Breast epithelium (tissue), 4 donors: ENCODE measurements at regions not wholly inside any gene's neighbourhood (a gene's known extent, or its start where the extent isn't known, plus 50 kb on each side); places are given as distances from the start of the nearest gene placed in this dataset.

ENCODE experiments used
- DNase-seq, 2 donors: peaks; one replicate each; pipeline ENCODE4 v3.0.0-alpha.2; 2019; ENCODE audit warnings: low spot score in 2 of 2
- H3K27ac ChIP-seq, 2 donors: fragments of 200-600 bp; sonication (generic) in 1 of 2; one replicate each; pipeline ENCODE4 v1.5.1; 2016 to 2019; ENCODE audit warnings: mild to moderate bottlenecking in 1 of 2
- H3K27me3 ChIP-seq, 2 donors: fragments of 200-600 bp; sonication (generic) in 1 of 2; one replicate each; pipeline versions ENCODE4 v1.5.1 to v1.6.0; 2017 to 2019; ENCODE audit warnings: control low read depth in 1 of 2, mild to moderate bottlenecking in 1 of 2
- H3K36me3 ChIP-seq: fragments of 200-600 bp; one replicate; pipeline ENCODE4 v1.5.1; 2019
- H3K4me1 ChIP-seq, 2 donors: fragments of 200-600 bp; sonication (generic); one replicate each; pipeline ENCODE4 v1.5.1; 2016 to 2019; ENCODE audit warnings: control low read depth in 1 of 2
- H3K4me3 ChIP-seq, 3 donors: fragments of 200-600 bp; sonication (generic); 1 replicate in 2 of 3; 2 replicates in 1 of 3; pipeline ENCODE4 v1.5.1; 2016 to 2019; ENCODE audit warnings: mild to moderate bottlenecking in 3 of 3, moderate library complexity in 2 of 3
- H3K9me3 ChIP-seq, 2 donors: fragments of 200-600 bp; sonication (generic) in 1 of 2; one replicate each; pipeline ENCODE4 v1.5.1; 2016 to 2019; ENCODE audit warnings: control low read depth in 1 of 2
- POLR2A ChIP-seq: fragments of 450-650 bp; IDR thresholded peaks from one replicate; pipeline ENCODE4 v1.6.1; 2016; ENCODE audit warnings: antibody characterized with exemption, mild to moderate bottlenecking, moderate library complexity
- POLR2AphosphoS5 ChIP-seq, 3 donors: sonication (generic); formaldehyde crosslinking; IDR thresholded peaks; one replicate each; pipeline ENCODE4 v1.6.1; 2017; ENCODE audit warnings: antibody characterized with exemption in 3 of 3
- intact Hi-C: fragments of 100-400 bp; cut with DNase I; formaldehyde crosslinking; loops from one replicate; pipeline ENCODE4 v1.15.1; 2023; ENCODE audit warnings: low total_unique reads
- TF ChIP-seq, protein P1 (sequence below), 3 donors: fragments of 450-650 bp; IDR thresholded peaks; one replicate each; pipeline ENCODE4 v1.5.1; 2016 to 2017; ENCODE audit warnings: antibody characterized with exemption in 3 of 3, mild to moderate bottlenecking in 3 of 3, moderate library complexity in 3 of 3

DNA sequence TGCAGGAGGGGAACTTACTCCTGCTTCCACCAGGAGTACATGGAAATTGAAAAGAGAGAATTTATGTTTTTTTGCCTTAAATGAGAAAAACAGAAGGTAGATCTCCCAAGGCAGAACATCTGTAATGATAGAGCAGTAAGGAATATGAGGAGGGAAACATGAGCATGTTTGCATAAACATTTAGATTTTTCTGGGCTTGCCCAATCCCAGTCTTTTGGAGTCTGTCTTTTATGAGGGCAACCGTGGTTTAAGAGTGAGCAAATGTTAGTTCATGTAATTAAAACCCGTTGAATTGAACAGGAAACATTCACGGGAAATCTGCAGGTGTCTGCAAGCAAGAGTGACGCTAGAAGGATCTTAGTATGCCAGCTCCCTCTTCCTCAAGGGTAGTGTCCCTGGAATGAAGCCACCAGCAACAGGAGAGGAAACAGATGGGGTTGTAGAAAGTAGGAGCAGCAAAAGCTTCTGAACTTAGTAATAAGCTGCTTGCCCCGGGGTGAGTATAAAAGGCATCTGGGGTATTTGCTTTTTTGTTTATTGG lies 79.3 kb downstream of the ARF6 start:
- intact Hi-C loops, result no loop called here
- H3K4me1 ChIP-seq, result peaks cover 19 to 26% of the 10 kb centered on the region in 2 donors
- H3K4me3 ChIP-seq, result peak overlapping the region in 2 of 3 donors; percentile 1 to 20
- H3K36me3 ChIP-seq, result no peaks in the 10 kb centered on the region
- no peaks in the 10 kb centered on the region for H3K27me3 ChIP-seq
- peak overlapping the region; percentile 81 to 93 for H3K27ac ChIP-seq
- TF ChIP-seq POLR2AphosphoS5 (IDR thresholded peaks at IDR 0.05) (no peak), POLR2A (no peak)
- TF ChIP-seq, protein P1, sequence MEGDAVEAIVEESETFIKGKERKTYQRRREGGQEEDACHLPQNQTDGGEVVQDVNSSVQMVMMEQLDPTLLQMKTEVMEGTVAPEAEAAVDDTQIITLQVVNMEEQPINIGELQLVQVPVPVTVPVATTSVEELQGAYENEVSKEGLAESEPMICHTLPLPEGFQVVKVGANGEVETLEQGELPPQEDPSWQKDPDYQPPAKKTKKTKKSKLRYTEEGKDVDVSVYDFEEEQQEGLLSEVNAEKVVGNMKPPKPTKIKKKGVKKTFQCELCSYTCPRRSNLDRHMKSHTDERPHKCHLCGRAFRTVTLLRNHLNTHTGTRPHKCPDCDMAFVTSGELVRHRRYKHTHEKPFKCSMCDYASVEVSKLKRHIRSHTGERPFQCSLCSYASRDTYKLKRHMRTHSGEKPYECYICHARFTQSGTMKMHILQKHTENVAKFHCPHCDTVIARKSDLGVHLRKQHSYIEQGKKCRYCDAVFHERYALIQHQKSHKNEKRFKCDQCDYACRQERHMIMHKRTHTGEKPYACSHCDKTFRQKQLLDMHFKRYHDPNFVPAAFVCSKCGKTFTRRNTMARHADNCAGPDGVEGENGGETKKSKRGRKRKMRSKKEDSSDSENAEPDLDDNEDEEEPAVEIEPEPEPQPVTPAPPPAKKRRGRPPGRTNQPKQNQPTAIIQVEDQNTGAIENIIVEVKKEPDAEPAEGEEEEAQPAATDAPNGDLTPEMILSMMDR (IDR thresholded peaks at IDR 0.05), result no peak
- no peaks in the 10 kb centered on the region for H3K9me3 ChIP-seq
- peak in 1 of 2 donors; percentile 60 for DNase-seq

DNA sequence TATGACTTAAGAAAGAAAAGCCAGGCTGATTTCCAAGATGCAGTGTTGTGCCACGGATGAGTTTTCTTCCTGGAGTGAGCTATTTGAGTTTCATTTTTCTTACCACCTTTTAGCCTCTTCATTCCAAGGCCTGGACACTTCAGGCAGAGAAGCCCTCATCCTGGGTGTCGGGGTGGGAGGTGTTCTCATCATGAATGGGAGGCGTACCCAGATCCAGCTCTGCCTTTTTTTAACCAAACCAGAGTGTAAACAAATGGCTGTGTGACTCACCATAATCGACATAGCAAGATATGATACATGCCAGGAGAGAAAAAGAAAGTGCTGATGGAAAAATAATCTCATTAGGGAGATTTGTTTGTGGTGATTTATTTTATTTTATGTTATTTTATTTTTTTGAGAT lies 79.9 kb downstream of the ARF6 start:
- DNase-seq, result peak in 1 of 2 donors; percentile 67
- Histone ChIP-seq H3K4me1 (peaks cover 19 to 26% of the 10 kb centered on the region in 2 donors), H3K27ac (peak overlapping the region; percentile 81 to 93)

DNA sequence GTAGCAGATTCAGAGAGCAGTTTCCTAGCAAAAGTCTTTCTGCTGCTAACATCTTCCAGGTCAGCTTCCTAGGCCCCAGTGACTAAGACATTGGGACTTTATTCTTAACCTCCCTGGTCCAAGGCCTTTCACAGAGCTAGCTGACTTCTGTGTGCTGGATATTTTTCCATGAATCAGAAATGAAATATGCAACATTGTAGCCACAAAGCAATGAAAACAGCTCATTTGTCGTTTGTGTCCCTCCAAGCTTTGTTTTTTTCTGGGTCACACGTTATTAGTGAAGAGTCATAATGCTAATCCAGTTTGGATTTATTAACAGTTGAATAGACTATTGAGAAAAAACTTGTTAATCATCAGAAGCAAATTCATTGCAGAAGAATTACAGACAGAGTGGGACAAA lies 82.4 kb downstream of the ARF6 start:
- intact Hi-C loops, result no loop called here
- Histone ChIP-seq H3K4me3 (no peak overlapping the region), H3K27ac (peak overlapping the region; percentile 82 to 88), H3K36me3 (no peaks in the 10 kb centered on the region), H3K27me3 (no peaks in the 10 kb centered on the region), H3K4me1 (peaks cover 19 to 26% of the 10 kb centered on the region in 2 donors), H3K9me3 (no peaks in the 10 kb centered on the region)
- no peak for DNase-seq
- TF ChIP-seq, protein P1 (IDR thresholded peaks at IDR 0.05), result no peak
- TF ChIP-seq POLR2A (no peak), POLR2AphosphoS5 (IDR thresholded peaks at IDR 0.05) (no peak)

More for the DNA sequence above, 79.9 kb downstream of the ARF6 start:
- Histone ChIP-seq H3K9me3 (no peaks in the 10 kb centered on the region), H3K36me3 (no peaks in the 10 kb centered on the region), H3K4me3 (peak overlapping the region in 2 of 3 donors; percentile 1 to 20), H3K27me3 (no peaks in the 10 kb centered on the region)
- TF ChIP-seq POLR2AphosphoS5 (IDR thresholded peaks at IDR 0.05), result peak in 1 of 3 donors; percentile 25
- TF ChIP-seq, protein P1 (IDR thresholded peaks at IDR 0.05), result no peak
- intact Hi-C loops, result no loop called here

DNA sequence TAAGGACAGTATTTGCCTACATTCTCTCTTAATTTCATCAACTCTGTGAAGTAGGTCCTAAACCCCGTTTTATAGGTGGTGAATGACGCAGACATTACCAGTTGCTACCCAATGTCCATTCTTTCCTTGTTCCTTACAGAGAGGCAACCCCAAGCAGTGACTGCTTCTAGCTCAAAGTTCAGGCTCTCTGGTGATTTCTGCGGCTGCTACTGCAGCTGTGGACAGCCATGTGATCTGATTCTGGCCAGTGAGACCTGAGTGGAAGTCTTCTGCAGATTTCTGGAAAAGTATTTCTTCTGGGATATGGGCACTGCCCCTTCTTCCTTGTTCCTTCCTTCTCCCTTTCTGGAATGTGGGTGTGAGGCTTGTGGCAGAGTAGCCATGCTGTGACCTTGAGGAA lies 82.9 kb downstream of the ARF6 start:
- no peak for TF ChIP-seq POLR2AphosphoS5 (IDR thresholded peaks at IDR 0.05)
- TF ChIP-seq POLR2A, result no peak
- TF ChIP-seq, protein P1 (IDR thresholded peaks at IDR 0.05), result no peak
- no peak for DNase-seq
- Histone ChIP-seq H3K4me3 (no peak overlapping the region), H3K36me3 (no peaks in the 10 kb centered on the region), H3K4me1 (peaks cover 13 to 26% of the 10 kb centered on the region in 2 donors), H3K27me3 (no peaks in the 10 kb centered on the region), H3K27ac (peak overlapping the region; percentile 82 to 88), H3K9me3 (no peaks in the 10 kb centered on the region)
- intact Hi-C loops, result no loop called here

DNA sequence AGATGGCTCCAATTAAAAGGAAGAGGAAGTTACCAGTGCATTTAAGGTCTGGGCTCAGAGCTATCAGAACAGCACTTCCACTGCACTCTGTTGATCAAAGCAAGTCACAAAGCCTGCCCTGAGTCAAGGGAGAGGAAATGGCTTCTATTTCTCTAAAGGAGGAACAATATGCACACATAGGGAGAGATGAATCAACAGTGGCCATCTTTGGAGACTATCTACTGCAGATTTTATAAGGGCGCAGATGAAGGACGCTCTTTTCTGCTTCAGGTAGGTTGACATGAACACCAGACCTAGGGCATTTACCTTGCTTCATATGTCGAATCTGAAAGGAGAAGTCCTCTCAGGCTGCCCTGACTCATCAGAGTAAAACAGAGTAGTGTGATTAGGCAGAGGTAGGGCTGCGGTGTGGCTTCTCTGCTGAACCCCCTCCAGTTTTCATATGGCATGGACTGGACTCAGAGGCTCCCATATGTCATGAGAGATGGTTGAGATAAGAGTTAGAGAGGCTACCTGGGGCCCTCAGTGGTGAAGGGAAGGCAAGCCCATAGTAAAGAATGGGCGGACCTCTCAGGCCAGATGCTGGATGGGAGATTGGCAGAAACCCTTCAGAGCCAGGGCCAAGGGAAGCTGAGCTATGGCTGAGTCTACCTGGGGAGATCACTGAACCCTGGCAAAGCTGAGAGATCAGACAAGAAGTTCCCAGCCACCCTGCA lies 84.4 kb downstream of the ARF6 start:
- Histone ChIP-seq H3K4me1 (peaks cover 3 to 11% of the 10 kb centered on the region in 2 donors), H3K27me3 (no peaks in the 10 kb centered on the region), H3K9me3 (no peaks in the 10 kb centered on the region), H3K4me3 (no peak overlapping the region), H3K36me3 (no peaks in the 10 kb centered on the region), H3K27ac (peak overlapping the region in 1 of 2 donors; percentile 31)
- TF ChIP-seq POLR2AphosphoS5 (IDR thresholded peaks at IDR 0.05) (no peak), POLR2A (no peak)
- TF ChIP-seq, protein P1 (IDR thresholded peaks at IDR 0.05), result no peak
- no peak for DNase-seq
- intact Hi-C loops, result no loop called here
